ENCODE measurements at regions not wholly inside any gene's neighbourhood (a gene's known extent, or its start where the extent isn't known, plus 50 kb on each side); places are given as distances from the start of the nearest gene placed in this dataset.
"Not testable (repeated sequence)": the region's sequence is repeated elsewhere in the genome, so short reads cannot be mapped to it uniquely, and the experiment has no call there.

DNA sequence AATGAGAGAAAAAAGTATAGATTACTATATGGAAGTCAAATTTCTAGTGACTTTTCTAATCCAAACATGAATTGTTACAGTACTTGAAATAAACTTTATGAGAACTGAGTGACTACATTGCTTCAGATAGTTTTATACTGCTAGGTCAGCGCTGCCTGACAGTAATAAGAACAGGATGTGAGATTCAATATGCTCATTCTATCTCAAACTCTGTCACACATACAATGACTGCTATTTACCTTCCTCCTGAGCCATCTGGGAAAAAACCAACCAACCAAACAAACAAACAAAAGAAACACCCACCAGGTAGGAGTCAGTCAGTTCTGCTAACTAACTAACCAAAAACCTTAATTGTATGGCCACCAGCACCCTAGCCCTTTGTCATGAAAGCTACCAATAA, 89.0 kb upstream of the NOTCH2NLA start:
- not testable (repeated sequence) for DNase-seq

DNA sequence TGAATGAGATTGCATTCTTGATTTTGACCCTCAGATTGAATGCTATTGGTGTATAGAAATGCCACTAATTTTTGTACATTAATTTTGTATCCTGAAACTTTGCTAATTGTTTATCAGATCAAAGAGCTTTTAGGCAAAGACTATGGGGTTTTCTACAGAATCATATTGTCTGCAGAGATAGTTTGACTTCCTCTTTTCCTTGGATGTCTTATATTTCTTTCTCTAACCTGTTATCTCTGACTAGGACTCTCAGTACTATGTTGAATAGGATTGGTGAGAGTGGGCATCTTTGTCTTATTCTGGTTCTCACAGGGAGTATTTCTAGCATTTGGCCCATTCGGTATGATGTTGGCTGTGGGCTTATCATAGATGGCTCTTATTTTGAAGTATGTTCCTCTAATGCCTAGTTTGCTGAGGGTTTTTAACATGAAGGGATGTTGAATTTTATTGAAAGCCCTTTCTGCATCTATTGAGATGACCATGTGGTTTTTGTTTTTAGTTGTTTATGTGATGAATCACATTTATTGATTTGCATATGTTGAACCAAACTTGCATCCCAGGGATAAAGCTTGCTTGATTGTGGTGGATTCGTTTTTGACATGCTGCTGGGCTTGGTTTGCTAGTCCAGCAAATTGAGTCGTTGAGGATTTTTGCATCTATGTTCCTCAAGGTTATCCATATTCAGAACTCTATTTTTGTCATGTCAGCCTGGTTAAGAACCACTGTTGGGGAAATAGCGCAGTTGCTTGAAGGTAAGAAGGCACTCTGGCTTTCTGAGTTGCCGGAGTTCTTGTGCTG, 85.8 kb upstream of the NOTCH2NLA start:
- not testable (repeated sequence) for DNase-seq

DNA sequence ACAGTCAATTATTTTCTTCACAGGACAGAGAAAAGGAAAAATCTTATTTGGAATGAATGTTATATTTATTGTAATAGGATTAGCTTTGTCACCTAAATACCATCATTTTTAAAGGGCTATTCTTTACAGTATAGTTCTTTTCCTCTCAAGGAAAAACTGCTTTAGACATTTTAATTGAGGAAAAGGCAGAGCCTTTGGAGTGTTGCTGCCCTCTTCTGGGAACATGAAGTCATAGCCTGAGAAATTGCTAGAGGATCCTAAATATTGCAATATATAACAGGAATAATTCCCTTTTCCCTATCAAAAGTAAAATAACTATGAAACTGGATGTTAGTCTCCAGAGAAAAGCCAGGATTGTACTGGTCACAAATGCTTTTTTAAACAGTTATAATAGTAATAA, 81.8 kb upstream of the NOTCH2NLA start:
- not testable (repeated sequence) for DNase-seq

DNA sequence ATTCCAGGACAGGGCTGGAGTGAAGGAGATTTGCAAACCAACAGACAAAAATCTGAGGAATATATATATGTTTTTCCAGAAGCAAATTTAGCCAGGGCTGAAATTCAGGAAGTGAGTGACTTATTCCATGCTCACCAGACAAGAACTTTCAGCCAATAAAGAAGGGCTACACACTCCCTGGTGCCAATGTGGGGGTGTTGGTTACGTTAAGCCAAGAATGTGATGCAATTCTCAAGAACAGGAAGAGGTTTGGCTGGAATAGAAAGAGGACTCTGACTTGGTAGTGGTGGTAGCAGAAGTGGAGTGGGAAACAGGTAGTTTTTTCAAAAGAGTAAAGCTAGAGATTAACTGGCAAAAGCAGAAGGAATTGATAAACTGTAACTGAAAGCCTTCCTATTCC, 80.6 kb upstream of the NOTCH2NLA start:
- DNase-seq, result not testable (repeated sequence)

DNA sequence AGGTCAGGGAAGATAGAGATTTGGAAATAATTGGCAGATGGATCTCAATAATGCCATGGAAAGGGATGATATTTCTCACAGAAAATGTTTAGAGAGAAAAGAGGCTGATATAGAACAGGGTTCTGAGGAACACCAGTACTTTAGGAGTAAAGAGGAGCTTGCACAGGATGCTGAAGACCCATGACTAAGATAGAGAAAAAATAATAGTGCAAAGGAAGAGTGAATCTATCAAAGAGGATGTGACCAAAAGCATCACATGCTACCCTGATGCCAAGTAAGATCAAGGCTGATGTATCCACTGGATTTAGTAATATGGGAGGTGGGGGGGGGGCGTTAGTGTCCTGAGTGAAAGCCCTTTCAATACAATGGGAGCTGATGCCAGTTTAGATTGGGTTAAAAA, 80.1 kb upstream of the NOTCH2NLA start:
- not testable (repeated sequence) for DNase-seq

DNA sequence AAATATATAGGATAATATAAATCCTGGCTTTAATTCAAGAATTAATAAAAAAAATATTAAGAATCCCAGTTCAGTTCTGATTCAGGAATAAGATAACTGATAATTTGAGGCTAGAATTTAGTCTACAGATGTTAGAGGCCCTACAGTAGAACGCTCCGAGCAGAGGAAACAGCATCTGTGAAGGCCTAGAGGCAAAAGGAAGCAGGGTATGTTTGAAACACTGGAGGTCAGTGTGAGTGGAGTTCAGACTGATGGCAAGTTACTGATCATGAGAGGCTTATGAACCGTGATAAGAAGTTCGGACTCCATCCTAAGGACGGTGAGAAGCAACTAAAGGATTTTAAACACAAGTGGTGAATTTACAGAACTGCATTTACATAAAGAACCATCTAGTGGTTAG, 79.3 kb upstream of the NOTCH2NLA start:
- not testable (repeated sequence) for DNase-seq

DNA sequence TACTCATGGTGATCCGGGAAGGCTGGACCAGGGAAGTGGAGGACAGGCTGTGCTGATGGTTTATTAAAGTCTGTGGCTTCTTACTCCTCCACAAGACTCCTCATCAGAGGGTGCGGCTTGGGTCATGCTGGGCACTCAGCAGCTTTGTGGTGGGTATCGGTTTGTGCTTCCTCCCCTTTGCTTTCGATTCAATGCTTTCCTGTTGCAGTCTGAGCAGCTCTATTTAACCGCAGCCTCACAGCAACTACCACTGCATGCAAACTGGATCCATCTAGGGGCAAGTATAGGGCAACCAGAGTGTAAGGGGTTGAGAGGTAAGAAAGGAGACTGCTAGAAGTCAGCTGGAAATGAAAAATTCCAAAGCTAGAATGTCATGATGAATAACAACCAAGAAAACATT, 78.8 kb upstream of the NOTCH2NLA start:
- not testable (repeated sequence) for DNase-seq

DNA sequence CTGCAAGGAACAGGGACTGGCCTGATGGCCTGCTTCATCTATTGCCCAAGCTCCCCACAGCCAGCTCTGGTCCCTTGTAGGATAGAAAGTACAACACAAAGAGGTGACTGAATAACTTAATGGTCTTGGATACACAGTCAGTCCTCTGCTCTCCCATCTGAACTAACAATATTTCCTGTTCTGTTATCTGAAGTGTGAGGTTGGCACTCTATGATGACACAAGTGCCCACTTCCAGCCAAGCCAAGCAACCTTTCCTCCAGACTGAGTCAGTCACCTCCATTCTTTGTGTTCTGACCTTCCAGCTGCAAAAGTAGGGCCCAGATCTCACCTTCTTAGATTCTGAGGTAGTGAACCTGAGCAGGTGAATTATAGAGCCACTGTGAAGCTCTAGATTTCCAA, 77.8 kb upstream of the NOTCH2NLA start:
- DNase-seq, result not testable (repeated sequence)

DNA sequence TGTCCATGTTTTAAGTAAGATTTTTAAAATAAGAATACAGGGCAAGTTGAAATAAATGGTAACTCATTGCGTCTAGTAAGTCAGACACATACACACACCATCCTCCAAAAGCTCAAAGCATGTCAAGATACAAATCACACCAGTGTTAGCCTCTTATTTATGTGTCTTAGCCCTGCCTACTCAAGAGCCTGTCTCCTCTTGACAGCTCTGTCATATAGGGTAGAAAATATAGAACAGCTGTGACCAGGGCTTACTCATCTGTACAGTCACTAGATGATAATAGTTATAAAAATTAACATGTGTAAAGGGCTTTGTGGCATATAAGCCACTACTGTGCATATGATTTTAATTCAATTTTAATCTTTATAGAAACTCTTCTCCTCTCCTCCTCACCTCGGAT, 76.6 kb upstream of the NOTCH2NLA start:
- not testable (repeated sequence) for DNase-seq

DNA sequence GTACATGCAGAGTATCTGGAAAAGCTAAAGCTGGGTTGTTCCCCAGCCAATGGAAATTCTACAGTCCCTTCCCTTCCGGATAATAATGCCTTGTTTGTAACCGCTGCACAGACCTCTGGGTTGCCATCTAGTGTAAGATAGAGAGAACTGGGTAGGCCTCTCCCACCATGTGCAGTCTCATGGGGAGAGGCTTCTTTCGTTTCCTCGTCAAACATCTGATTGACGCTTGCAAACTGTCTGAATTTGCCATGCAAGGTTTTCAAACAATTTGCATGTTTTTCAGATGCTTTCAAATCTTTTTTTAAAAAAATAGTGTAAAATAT, 69.7 kb upstream of the NOTCH2NLA start:
- DNase-seq, result not testable (repeated sequence)

DNA sequence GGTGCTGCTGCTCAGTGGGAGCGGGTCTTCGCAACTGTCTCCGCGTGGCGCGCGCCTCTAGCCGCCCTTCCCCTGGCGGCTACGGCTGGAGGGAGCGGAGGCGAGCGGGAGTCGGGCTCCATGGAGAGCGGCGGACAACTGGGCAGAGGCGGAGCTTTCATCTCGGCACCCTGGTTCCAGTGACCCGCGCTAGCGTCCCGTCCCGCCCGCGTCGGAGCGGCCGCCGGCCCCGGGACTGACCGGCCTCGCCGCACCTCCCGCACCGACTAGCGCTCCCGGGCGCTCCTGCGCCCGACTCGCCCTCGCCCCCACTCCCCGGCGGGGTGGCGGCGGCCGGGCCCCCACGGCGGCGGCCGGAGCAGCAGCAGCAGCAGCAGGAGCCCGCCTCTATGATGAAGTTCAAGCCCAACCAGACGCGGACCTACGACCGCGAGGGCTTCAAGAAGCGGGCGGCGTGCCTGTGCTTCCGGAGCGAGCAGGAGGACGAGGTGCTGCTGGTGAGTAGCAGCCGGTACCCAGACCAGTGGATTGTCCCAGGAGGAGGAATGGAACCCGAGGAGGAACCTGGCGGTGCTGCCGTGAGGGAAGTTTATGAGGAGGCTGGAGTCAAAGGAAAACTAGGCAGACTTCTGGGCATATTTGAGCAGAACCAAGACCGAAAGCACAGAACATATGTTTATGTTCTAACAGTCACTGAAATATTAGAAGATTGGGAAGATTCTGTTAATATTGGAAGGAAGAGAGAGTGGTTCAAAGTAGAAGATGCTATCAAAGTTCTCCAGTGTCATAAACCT, 69.2 kb upstream of the NOTCH2NLA start:
- not testable (repeated sequence) for DNase-seq

DNA sequence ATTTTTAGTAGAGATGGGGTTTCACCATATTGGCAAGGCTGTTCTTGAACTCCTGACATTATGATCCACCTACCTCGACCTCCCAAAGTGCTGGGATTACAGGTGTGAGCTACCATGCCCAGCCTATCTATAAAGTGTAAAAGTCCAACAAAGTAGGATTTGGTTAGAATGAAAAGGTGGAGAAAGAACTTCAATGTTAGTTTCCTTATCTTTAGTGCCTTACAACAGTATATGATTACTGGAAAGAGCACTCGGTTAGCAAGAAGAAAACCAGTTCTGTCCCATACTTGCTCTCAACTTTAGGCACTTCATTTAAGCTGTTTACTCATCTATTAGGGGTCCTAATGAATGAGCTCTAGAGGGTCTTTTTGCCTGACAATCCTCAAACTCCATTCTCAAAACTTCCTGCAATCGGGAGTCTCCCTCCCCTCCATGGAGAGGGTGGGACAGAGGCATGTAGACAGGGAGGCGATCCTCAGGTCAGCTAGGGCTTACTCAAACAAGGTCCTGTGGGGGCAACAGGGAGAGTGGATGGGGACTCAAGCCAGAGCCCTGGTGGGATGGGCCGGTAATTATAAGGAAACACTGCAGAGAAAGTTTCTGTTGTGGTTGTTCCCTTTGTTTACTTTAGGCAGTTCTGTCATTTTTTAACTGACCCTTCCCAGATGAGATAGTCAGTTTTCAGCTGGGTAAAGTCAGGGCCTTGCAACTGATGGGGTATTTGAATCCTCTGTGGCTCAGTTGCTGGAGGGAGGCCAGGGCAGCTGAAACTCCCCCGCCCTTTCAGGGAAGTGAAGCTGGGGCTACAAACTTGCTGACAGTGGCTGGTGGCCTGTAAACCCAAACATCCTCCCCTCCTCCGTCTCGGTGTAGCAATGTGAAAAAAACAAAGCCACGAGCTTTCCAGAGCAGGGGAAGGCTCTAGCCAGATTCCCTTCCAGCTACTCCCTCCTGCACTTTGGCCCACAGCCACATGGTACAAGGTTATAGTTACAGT, 64.4 kb upstream of the NOTCH2NLA start:
- DNase-seq, result not testable (repeated sequence)

DNA sequence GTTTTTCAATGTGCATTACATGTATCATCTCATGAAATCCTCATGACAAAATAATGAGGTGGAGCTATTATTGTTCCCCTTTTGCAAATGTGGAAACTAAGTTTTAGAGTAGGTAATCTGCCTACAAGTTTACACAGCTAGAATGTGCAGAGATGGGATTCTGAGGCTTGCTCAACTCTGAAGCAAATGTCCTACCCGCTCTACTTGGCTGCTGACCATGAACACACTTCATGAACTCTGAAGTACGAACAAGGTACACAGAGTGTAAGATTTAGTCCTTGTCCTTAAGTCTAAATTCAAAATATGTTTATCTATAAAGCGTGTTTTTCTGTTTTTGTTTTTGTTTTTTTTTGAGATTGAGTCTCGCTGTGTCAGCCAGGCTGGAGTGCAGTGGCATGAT, 63.6 kb upstream of the NOTCH2NLA start:
- not testable (repeated sequence) for DNase-seq

DNA sequence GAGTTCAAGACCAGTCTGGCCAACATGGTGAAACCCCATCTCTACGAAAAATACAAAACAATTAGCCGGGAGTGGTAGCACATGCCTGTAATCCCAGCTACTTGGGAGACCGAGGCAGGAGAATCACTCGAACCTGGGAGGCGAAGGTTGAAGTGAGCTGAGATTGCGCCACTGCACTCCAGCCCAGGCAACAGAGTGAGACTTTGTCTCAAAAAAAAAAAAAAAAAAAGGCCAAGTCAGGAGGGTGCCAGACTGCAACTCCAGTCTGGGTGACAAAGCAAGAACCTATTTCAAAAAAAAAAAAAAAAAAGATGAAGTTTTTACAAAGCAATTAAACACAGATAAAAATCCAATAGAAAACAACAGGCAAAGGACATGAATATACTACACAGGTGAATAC, 59.1 kb upstream of the NOTCH2NLA start:
- not testable (repeated sequence) for DNase-seq

DNA sequence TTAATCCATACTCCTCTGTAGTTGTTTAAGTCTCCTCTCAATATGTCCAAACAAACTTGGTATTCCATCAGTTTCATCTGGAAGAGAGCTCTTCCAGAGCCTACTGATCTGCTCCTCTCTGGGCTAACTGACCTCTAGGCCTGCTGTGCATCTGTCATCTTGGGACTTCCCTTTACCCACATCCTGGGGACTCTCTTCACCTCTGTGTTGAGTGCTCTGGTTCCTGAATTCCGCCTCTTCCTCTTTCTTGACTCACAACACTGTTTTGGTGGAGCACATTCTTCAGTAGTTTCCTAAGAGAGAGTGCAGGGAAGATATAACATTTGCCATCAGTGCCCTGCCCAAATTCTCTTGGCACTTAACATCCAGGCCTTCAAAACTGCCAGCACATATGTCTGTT, 55.9 kb upstream of the NOTCH2NLA start:
- DNase-seq, result not testable (repeated sequence)

DNA sequence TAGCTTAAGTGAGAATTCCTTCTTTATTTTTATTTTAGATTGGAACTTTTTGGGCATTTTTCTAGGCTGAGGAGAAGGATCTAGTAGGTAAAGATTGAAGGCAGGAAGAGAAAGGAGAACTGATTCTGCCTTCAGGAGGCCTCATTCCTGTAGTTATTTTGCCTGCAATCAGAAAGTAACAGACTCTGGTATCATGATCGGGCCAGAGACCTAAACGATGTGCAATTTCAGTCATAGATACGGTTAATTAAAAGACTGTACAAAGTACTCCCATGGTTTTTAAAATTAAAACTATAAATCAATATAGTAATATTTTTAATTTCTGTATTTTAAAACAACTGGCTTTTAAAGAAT, 54.7 kb upstream of the NOTCH2NLA start:
- DNase-seq, result not testable (repeated sequence)

DNA sequence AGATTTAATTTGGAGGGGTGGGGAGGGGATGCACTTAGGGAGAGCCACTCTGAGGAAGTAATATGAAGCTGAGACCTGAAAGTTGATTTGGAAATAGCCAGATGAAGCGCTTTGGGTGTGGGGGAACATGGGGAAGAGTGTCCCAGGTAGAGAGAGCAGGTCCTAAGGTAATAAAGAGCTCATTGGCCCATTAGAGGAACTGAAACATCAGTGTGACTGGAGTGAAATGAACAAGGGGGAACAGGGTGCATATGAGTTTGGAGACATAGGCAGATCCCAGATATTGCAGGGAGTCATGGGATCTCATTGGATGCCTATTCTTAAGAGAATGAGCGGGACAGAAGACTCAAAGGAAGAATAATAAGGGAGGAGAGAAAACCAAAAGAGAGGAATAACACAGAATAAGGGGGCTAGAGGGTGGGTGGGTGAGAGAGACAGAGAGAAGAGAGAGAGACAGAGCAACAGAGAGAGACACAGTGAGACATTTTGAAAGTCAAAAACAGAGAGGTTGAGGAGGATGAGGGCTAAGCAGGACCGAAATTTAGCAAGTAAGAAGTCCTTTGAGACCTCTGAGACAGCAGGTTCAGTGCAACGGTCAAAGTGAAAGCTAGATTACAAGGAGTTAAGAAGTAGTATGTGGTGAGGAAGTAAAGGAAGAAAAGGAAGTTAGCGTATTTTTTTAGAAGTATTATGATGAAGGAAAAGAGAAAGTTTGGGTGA, 54.1 kb upstream of the NOTCH2NLA start:
- DNase-seq, result not testable (repeated sequence)

DNA sequence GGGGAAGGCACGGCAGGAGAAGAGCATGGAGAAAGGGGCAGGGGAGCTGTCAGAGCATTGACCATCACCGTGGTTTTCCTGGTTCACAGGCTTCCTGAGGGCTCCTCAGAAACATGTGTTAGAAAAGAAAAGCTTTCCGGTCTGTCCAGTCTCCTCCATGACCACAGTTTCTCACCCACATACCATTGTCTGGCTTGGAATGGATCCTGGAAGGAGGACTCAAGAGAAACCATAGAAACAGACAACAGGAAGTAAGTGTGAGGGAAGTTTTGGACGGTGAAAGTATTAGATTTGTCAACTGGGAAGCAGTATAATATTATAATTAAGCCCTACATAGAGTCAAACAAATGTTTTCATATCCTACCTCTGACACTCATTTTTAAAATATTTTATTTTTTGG, 52.7 kb upstream of the NOTCH2NLA start:
- not testable (repeated sequence) for DNase-seq

DNA sequence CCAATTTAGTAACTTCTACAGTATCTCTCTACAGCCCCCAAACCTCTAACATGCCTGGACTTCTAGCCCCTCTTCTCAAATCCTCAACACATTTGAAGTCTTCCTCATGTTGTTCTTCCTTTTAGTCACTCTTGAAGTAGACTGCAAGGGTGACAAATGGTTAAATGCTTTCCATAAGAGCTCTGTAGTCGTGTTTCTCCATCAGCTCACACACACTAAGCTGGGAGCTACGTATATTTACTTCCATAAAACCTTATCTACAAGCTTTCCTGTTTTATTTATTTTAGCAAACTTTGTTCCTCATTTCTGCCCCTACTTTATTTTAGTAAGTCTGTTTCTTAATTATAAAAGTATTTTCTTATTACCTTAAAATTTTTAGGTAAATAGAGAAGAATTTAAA, 49.9 kb upstream of the NOTCH2NLA start:
- not testable (repeated sequence) for DNase-seq
